HG03135 (cell line): ENCODE measurements at regions not wholly inside any gene's neighbourhood (a gene's known extent, or its start where the extent isn't known, plus 50 kb on each side); places are given as distances from the start of the nearest gene placed in this dataset.

Experiments
- ATAC-seq: cut with Tn5 transposase; IDR thresholded peaks from one replicate; pipeline ENCODE4 v1.9.1; 2021; ENCODE audit warnings: mild to moderate bottlenecking, moderate library complexity; ENCODE audit not compliant: unreplicated experiment

DNA sequence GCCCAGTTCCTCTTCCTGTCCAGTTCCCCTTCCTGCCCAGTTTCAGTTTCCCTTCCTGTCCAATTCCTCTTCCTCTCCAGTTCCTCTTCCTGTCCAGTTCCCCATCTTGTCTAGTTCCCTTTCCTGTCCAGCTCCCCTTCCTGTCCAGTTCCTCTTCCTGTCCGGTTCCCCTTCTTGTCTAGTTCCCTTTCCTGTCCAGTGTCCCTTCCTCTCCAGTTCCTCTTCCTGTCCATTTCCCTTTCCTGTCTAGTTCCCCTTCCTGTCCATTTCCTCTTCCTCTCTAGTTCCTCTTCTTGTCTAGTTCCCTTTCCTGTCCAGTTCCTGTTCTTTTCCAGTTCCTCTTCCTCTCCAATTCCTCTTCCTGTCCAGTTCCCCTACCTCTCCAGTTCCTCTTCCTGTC is 68.1 kb upstream of the ADCY1 start:
- no peak for ATAC-seq

GRCh38 chr7:45509222-45509621 is 64.9 kb upstream of the ADCY1 start:
- no peak for ATAC-seq

- no peak for ATAC-seq
These were observed 62.2 kb upstream of the ADCY1 start for GRCh38 chr7:45511721-45512597.

DNA sequence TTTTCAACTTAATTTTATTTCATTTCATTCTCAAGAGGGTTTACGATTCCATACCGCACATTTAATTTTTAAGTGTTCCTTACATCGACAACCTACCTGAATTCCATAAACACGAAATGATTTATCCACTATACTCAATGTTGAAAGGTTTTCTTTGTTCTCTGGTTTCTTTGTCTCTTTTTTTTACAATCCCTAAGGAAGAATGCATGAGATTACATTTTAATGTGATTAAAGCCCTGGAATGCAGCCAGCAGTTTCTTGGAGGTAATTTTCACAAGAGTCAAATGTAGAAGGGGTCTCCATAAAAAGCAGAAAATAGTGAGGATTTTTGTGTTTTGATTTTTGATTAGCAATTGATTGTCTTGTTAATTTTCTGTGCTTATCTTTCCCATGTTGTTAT is 59.2 kb upstream of the ADCY1 start:
- ATAC-seq = no peak

DNA sequence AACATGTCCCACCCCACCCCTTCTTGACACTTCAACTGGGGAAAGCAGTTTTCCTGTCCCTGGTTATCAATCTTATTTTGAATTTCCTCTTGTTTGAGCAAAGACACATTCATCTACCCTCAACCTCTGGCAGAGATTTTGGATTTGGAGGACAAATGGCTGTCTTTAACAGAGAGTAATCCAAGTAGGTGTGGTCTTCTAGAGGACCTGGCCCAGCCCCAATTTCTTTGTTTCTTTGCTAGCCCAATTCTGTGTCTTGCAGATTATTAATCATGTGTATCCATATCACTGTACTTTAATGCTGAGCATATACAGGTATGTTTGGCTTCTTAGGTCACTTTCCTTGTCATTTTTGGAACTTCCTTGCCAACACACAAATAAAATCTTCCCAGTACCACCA is 58.8 kb upstream of the ADCY1 start:
- ATAC-seq = no peak
